Mammary epithelial cell (primary cell): ENCODE measurements at regions not wholly inside any gene's neighbourhood (a gene's known extent, or its start where the extent isn't known, plus 50 kb on each side); places are given as distances from the start of the nearest gene placed in this dataset.

ENCODE experiments used
- EZH2 ChIP-seq: IDR thresholded peaks from 2 replicates; pipeline ENCODE4 v1.6.1; 2012; ENCODE audit warnings: low read length, inconsistent platforms, borderline replicate concordance
- TF ChIP-seq, protein P1 (sequence below), 2 donors: IDR thresholded peaks in 1 of 2; conservative IDR thresholded peaks in 1 of 2; 2 replicates each; pipeline ENCODE4 v1.5.1; 2011 to 2012; ENCODE audit warnings: inconsistent platforms in 2 of 2, low read length in 2 of 2, mild to moderate bottlenecking in 2 of 2, control low read depth in 1 of 2, low read depth in 1 of 2; ENCODE audit not compliant: insufficient read depth in 1 of 2; ENCODE audit errors: extremely low read depth in 1 of 2

DNA sequence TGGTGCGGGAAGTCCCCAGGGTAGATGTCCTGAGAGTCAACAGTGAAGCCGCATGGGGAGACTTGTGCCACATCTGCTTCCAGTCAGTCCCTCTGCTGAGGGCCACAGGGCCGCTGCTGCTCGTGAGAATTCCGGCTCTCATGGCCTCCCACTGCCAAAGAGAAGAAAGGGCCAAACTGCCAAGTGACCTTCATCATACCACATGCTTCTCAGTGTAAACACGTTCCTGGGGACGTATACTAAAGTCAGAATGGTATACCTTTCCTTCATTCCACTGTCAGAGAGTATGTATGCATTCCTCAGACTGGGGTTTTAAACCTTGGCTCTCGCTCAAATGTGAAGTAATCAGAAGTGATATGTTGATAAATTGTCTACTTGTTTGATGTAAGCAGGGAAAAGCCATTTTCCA, 52.8 kb upstream of the SEC61G start:
- no peak for TF ChIP-seq EZH2
- TF ChIP-seq, protein P1, sequence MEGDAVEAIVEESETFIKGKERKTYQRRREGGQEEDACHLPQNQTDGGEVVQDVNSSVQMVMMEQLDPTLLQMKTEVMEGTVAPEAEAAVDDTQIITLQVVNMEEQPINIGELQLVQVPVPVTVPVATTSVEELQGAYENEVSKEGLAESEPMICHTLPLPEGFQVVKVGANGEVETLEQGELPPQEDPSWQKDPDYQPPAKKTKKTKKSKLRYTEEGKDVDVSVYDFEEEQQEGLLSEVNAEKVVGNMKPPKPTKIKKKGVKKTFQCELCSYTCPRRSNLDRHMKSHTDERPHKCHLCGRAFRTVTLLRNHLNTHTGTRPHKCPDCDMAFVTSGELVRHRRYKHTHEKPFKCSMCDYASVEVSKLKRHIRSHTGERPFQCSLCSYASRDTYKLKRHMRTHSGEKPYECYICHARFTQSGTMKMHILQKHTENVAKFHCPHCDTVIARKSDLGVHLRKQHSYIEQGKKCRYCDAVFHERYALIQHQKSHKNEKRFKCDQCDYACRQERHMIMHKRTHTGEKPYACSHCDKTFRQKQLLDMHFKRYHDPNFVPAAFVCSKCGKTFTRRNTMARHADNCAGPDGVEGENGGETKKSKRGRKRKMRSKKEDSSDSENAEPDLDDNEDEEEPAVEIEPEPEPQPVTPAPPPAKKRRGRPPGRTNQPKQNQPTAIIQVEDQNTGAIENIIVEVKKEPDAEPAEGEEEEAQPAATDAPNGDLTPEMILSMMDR (conservative IDR thresholded peaks at IDR 0.05 in 1 of 2, IDR thresholded peaks at IDR 0.05 in 1 of 2; ENCODE audit: extremely low read depth in 1 of 2, insufficient read depth in 1 of 2, low read depth in 1 of 2, low read length in 2 of 2): no peak
